IMR-90 (cell line): ENCODE measurements at regions not wholly inside any gene's neighbourhood (a gene's known extent, or its start where the extent isn't known, plus 50 kb on each side); places are given as distances from the start of the nearest gene placed in this dataset.
A peak's percentile ranks its signal among the peaks of the same experiment; 100 is the strongest.

ENCODE experiments used
- ATAC-seq: fragments of 200-7000 bp; cut with Tn5 transposase; 2 replicates; pipeline ENCODE4 v1.9.1; 2020; ENCODE audit warnings: low read depth, mild to moderate bottlenecking, moderate library complexity
- BruUV-seq: library from RNA; stranded (reverse); fragments of 400-500 nt; replicated peaks from 2 replicates; lab custom pipeline; 2021; lab: Mats Ljungman, UMichigan
- CTCF ChIA-PET: fragments of 300-600 bp; formaldehyde crosslinking; extraction: SDS; loops from one replicate; lab custom pipeline; 2021; ENCODE audit warnings: antibody characterized with exemption; lab: Yijun Ruan, JAX
- POLR2A ChIA-PET: fragments of 300-600 bp; sonication (Branson Sonifier 250); formaldehyde crosslinking; loops from one replicate; lab custom pipeline; 2022; ENCODE audit warnings: antibody characterized with exemption; ENCODE audit not compliant: unreplicated experiment; lab: Charles Lee
- DNase-seq: peaks from one replicate; pipeline ENCODE4 v3.0.0; 2013
- H2AFZ ChIP-seq: replicated peaks from 2 replicates; pipeline ENCODE3; 2013; ENCODE audit warnings: low read length, mild to moderate bottlenecking; ENCODE audit not compliant: poor library complexity
- H2AK5ac ChIP-seq: 2 replicates; pipeline ENCODE4 v1.6.1; 2013; ENCODE audit warnings: low read depth, low read length, inconsistent platforms
- H2AK9ac ChIP-seq: replicated peaks from 2 replicates; pipeline ENCODE3; 2013; ENCODE audit warnings: mild to moderate bottlenecking, low read depth, low read length, moderate library complexity; ENCODE audit not compliant: poor library complexity
- H2BK120ac ChIP-seq: 2 replicates; pipeline ENCODE4 v1.6.1; 2013; ENCODE audit warnings: low read depth, low read length, inconsistent platforms
- H2BK15ac ChIP-seq: 3 replicates; pipeline ENCODE4 v1.6.1; 2013; ENCODE audit warnings: low read depth, low read length, inconsistent platforms
- H2BK20ac ChIP-seq: 2 replicates; pipeline ENCODE4 v1.6.1; 2013; ENCODE audit warnings: low read depth, mild to moderate bottlenecking, inconsistent platforms, low read length, moderate library complexity
- H2BK5ac ChIP-seq: 2 replicates; pipeline ENCODE4 v1.6.1; 2013; ENCODE audit warnings: mild to moderate bottlenecking, low read depth, low read length, inconsistent platforms; ENCODE audit not compliant: poor library complexity, severe bottlenecking
- H3K14ac ChIP-seq: replicated peaks from 2 replicates; pipeline ENCODE4 v1.6.1; 2013; ENCODE audit warnings: low read depth, low read length, inconsistent platforms
- H3K18ac ChIP-seq: 2 replicates; pipeline ENCODE4 v1.6.1; 2013; ENCODE audit warnings: low read depth, low read length, control low read depth
- H3K23ac ChIP-seq: 2 replicates; pipeline ENCODE4 v1.6.1; 2013; ENCODE audit warnings: low read depth, low read length, inconsistent platforms
- H3K27ac ChIP-seq: 2 replicates; pipeline ENCODE4 v1.5.1; 2013; ENCODE audit warnings: mild to moderate bottlenecking, control low read depth, low read length; ENCODE audit not compliant: insufficient read depth
- H3K27me3 ChIP-seq: 2 replicates; pipeline ENCODE4 v1.6.1; 2013; ENCODE audit warnings: low read length; ENCODE audit not compliant: control insufficient read depth, insufficient read depth
- H3K36me3 ChIP-seq: 2 replicates; pipeline ENCODE4 v1.6.1; 2013; ENCODE audit warnings: low read length, mixed read lengths; ENCODE audit not compliant: control insufficient read depth, insufficient read depth
- H3K4ac ChIP-seq: 2 replicates; pipeline ENCODE4 v1.6.1; 2013; ENCODE audit warnings: low read depth, low read length, inconsistent platforms
- H3K4me1 ChIP-seq: 2 replicates; pipeline ENCODE4 v1.6.1; 2013; ENCODE audit warnings: low read length, mixed read lengths; ENCODE audit not compliant: control insufficient read depth, insufficient read depth
- H3K4me2 ChIP-seq: 2 replicates; pipeline ENCODE4 v1.6.1; 2013; ENCODE audit warnings: low read depth, mild to moderate bottlenecking, control low read depth, low read length, moderate library complexity
- H3K4me3 ChIP-seq: 2 replicates; pipeline ENCODE4 v1.5.1; 2013; ENCODE audit warnings: low read depth, mild to moderate bottlenecking, control low read depth, low read length, moderate library complexity; ENCODE audit not compliant: insufficient read depth
- H3K56ac ChIP-seq: 2 replicates; pipeline ENCODE4 v1.6.1; 2013; ENCODE audit warnings: low read length, inconsistent platforms; ENCODE audit not compliant: insufficient read depth; ENCODE audit errors: extremely low read depth
- H3K79me1 ChIP-seq, 2 experiments: 2 replicates each; pipeline ENCODE4 v1.6.1; 2013; ENCODE audit warnings: low read length in 2 of 2, inconsistent platforms in 1 of 2, low read depth in 1 of 2
- H3K9ac ChIP-seq: 2 replicates; pipeline ENCODE4 v1.6.1; 2013; ENCODE audit warnings: low read depth, low read length, control low read depth
- H3K9me1 ChIP-seq: 2 replicates; pipeline ENCODE4 v1.6.1; 2013; ENCODE audit warnings: low read length, inconsistent platforms; ENCODE audit not compliant: insufficient read depth
- H3K9me3 ChIP-seq: 2 replicates; pipeline ENCODE4 v1.6.1; 2013; ENCODE audit warnings: low read length; ENCODE audit not compliant: control insufficient read depth, insufficient read depth
- H4K20me1 ChIP-seq: 2 replicates; pipeline ENCODE4 v1.6.1; 2013; ENCODE audit warnings: low read length, inconsistent platforms; ENCODE audit not compliant: insufficient read depth
- H4K5ac ChIP-seq: 2 replicates; pipeline ENCODE4 v1.6.1; 2013; ENCODE audit warnings: mild to moderate bottlenecking, low read depth, low read length, control low read depth
- H4K8ac ChIP-seq, 2 experiments: 2 replicates each; pipeline ENCODE4 v1.6.1; 2013; ENCODE audit warnings: low read depth in 2 of 2, low read length in 2 of 2, control low read depth in 1 of 2, inconsistent platforms in 1 of 2
- H4K91ac ChIP-seq: 2 replicates; pipeline ENCODE4 v1.6.1; 2013; ENCODE audit warnings: low read depth, low read length, inconsistent platforms; ENCODE audit not compliant: insufficient read depth
- BHLHE40 ChIP-seq: fragments of 150-350 bp; IDR thresholded peaks from 2 replicates; pipeline ENCODE4 v1.6.1; 2016; ENCODE audit warnings: mild to moderate bottlenecking, low read depth, low read length
- FOS ChIP-seq: fragments of 150-350 bp; IDR thresholded peaks from 2 replicates; pipeline ENCODE4 v1.6.1; 2016; ENCODE audit warnings: low read depth, low read length
- MAFK ChIP-seq: IDR thresholded peaks from 2 replicates; pipeline ENCODE4 v1.6.1; 2012; ENCODE audit warnings: low read depth, low read length, improper control_type of control experiment
- MAZ ChIP-seq: IDR thresholded peaks from 2 replicates; pipeline ENCODE4 v1.6.1; 2012; ENCODE audit warnings: low read depth, mild to moderate bottlenecking, low read length, improper control_type of control experiment, moderate library complexity, borderline replicate concordance
- MXI1 ChIP-seq: IDR thresholded peaks from 2 replicates; pipeline ENCODE4 v1.6.1; 2012; ENCODE audit warnings: low read depth, mild to moderate bottlenecking, low read length, moderate library complexity, borderline replicate concordance
- NFE2L2 ChIP-seq: fragments of 150-350 bp; IDR thresholded peaks from 2 replicates; pipeline ENCODE4 v1.6.1; 2016; ENCODE audit warnings: low read depth, mild to moderate bottlenecking, low read length
- POLR2A ChIP-seq: IDR thresholded peaks from 2 replicates; pipeline ENCODE4 v1.6.1; 2012; ENCODE audit warnings: mild to moderate bottlenecking, low read depth, low read length
- RAD21 ChIP-seq: IDR thresholded peaks from 2 replicates; pipeline ENCODE4 v1.6.1; 2012; ENCODE audit warnings: low read length, improper control_type of control experiment
- RCOR1 ChIP-seq: IDR thresholded peaks from 2 replicates; pipeline ENCODE4 v1.6.1; 2012; ENCODE audit warnings: mild to moderate bottlenecking, low read length, improper control_type of control experiment; ENCODE audit not compliant: insufficient replicate concordance
- RFX5 ChIP-seq: IDR thresholded peaks from 2 replicates; pipeline ENCODE4 v1.8.0; 2012; ENCODE audit warnings: low read depth, mild to moderate bottlenecking, low read length, moderate library complexity
- SMC3 ChIP-seq: fragments of 150-350 bp; IDR thresholded peaks from 2 replicates; pipeline ENCODE4 v1.6.1; 2016; ENCODE audit warnings: low read depth, mild to moderate bottlenecking, antibody characterized with exemption, low read length, moderate library complexity
- WGBS, 2 experiments: methylation state at CpG; one replicate each; pipeline versions ENCODE4 v1.1.5 to v1.1.7; 2013; ENCODE audit warnings: missing lambda C conversion rate in 2 of 2; ENCODE audit not compliant: insufficient read length in 1 of 2; ENCODE audit errors: extremely low coverage in 2 of 2; 5-methylcytosine and 5-hydroxymethylcytosine counted together
- dilution Hi-C: fragments of 300-500 bp; cut with HindIII; formaldehyde crosslinking; loops from one replicate; pipeline ENCODE4 v1.14.3; 2018; ENCODE audit warnings: low sequenced_read_pairs; ENCODE audit not compliant: unreplicated experiment
- in situ Hi-C: fragments of 300-500 bp; cut with MboI; formaldehyde crosslinking; loops from 3 replicates; pipeline ENCODE4 v1.14.3; 2019; ENCODE audit warnings: low sequenced_read_pairs, inconsistent platforms, mixed read lengths
- intact Hi-C: fragments of 100-400 bp; cut with micrococcal nuclease; formaldehyde crosslinking; loops from 2 replicates; pipeline ENCODE4 v1.10.0; 2022

DNA sequence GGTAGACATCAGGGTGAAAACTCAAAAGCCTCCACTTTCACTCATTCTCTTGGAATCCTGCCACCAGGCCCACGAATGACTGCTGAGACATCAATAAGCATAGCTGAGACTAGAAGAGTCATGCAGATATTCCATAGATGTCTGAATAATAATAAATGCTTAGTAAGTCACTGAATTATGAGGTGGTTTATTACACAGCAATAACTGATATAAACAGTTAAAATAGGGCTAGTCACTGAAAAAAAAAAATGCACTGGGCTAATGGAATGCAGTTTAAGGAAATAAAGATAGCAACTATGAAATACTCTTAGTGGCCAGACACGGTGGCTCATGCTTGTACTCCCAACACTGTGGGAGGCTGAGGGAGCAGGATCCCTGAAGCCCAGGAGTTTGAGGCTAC, 262.8 kb upstream of the CDH6 start:
- no peaks in the 10 kb centered on the region for H4K20me1 ChIP-seq
- no peak overlapping the region for H2AFZ ChIP-seq
- no peak overlapping the region for H2BK15ac ChIP-seq
- no peak overlapping the region for H3K4me2 ChIP-seq
- H2BK5ac ChIP-seq: peak overlapping the region; percentile 32
- peaks cover 9% of the 10 kb centered on the region for H3K4me1 ChIP-seq
- no peak overlapping the region for H4K91ac ChIP-seq
- no peaks in the 10 kb centered on the region for H3K9me3 ChIP-seq
- peak; percentile 87 for ATAC-seq
- DNase-seq: peak; percentile 79
- H3K18ac ChIP-seq: no peak overlapping the region
- in situ Hi-C loops: no loop called here
- no peak overlapping the region for H3K23ac ChIP-seq
- no peaks in the 10 kb centered on the region for H3K27me3 ChIP-seq
- no TSS peak for BruUV-seq
- no peak overlapping the region for H3K27ac ChIP-seq
- H3K4me3 ChIP-seq: no peak overlapping the region
- no peak overlapping the region for H3K9ac ChIP-seq
- no peaks in the 10 kb centered on the region for H3K36me3 ChIP-seq
- dilution Hi-C loops: no loop called here
- H2AK5ac ChIP-seq: no peak overlapping the region
- peak overlapping the region; percentile 2; the same call in 1 of the 2 replicates for H2BK120ac ChIP-seq
- no peaks in the 10 kb centered on the region for H3K79me1 ChIP-seq
- H4K5ac ChIP-seq: no peak overlapping the region
- POLR2A ChIA-PET: interaction anchor here (0.6 kb wide), 1 partner anchor 523 kb away, joined by 8 read pairs; no protein-coding TSS in a partner anchor
- CTCF ChIA-PET: interaction anchor here (0.6 to 1.4 kb wide), 3 partner anchors 132 to 343 kb away, joined by 3 to 7 read pairs (median 4); no protein-coding TSS in a partner anchor
- H2AK9ac ChIP-seq: no peak overlapping the region
- H3K9me1 ChIP-seq: peaks cover 7% of the 10 kb centered on the region
- H3K14ac ChIP-seq: no peak overlapping the region
- H3K4ac ChIP-seq: peak overlapping the region; percentile 43; the same call in 1 of the 2 replicates
- WGBS, 2 experiments: no CpG with 5 or more reads among the region's 2 CpGs
- intact Hi-C loops: no loop called here
- no peak overlapping the region for H3K56ac ChIP-seq
- H4K8ac ChIP-seq: no peak overlapping the region
- TF ChIP-seq MAZ (no peak), POLR2A (no peak), RCOR1 (no peak), FOS (peak; percentile 27; the same call in 1 of the 2 replicates), BHLHE40 (0 out of 2 replicates have a peak, but pooled peaks have one; percentile 13), MXI1 (no peak), RAD21 (no peak), RFX5 (no peak), MAFK (peak; percentile 65), SMC3 (no peak), NFE2L2 (peak; percentile 42; the same call in 1 of the 2 replicates)
- no peak overlapping the region for H2BK20ac ChIP-seq
